SK-N-SH treated with all-trans-retinoic acid at 6 μM for 48 hours (cell line): ENCODE measurements at regions not wholly inside any gene's neighbourhood (a gene's known extent, or its start where the extent isn't known, plus 50 kb on each side); places are given as distances from the start of the nearest gene placed in this dataset.

Source experiments
- CREB5 ChIP-seq: fragments of 250-450 bp; sonication (Bioruptor Pico); IDR thresholded peaks from 2 replicates; pipeline ENCODE4 v1.5.1; 2020; ENCODE audit warnings: low read depth, mild to moderate bottlenecking, moderate library complexity
- ESRRG ChIP-seq: fragments of 250-450 bp; sonication (Bioruptor Pico); IDR thresholded peaks from 2 replicates; pipeline ENCODE4 v1.6.1; 2021; ENCODE audit warnings: mild to moderate bottlenecking
- PATZ1 ChIP-seq: fragments of 250-450 bp; sonication (Bioruptor Pico); IDR thresholded peaks from 2 replicates; pipeline ENCODE4 v1.8.0; 2020; ENCODE audit warnings: mild to moderate bottlenecking, moderate library complexity, borderline replicate concordance
- POU6F1 ChIP-seq: fragments of 250-450 bp; sonication (Bioruptor Pico); IDR thresholded peaks from 2 replicates; pipeline ENCODE4 v1.8.0; 2021; ENCODE audit warnings: low read depth, mild to moderate bottlenecking, moderate library complexity, borderline replicate concordance
- PPARA ChIP-seq: fragments of 250-450 bp; sonication (Bioruptor Pico); IDR thresholded peaks from 2 replicates; pipeline ENCODE4 v1.5.0; 2020; ENCODE audit warnings: mild to moderate bottlenecking, borderline replicate concordance
- RARB ChIP-seq: fragments of 250-450 bp; sonication (Bioruptor Pico); IDR thresholded peaks from 2 replicates; pipeline ENCODE4 v1.8.0; 2021; ENCODE audit warnings: mild to moderate bottlenecking, moderate library complexity
- ZFP3 ChIP-seq: fragments of 250-450 bp; sonication (Bioruptor Pico); IDR thresholded peaks from 2 replicates; pipeline ENCODE4 v1.5.0; 2020; ENCODE audit warnings: mild to moderate bottlenecking, moderate library complexity
- ZFP30 ChIP-seq: fragments of 450-650 bp; formaldehyde crosslinking; IDR thresholded peaks from 2 replicates; pipeline ENCODE4 v1.5.0; 2022; ENCODE audit warnings: mild to moderate bottlenecking, moderate library complexity

- TF ChIP-seq PATZ1 (CRISPR knock-in tag) = no peak
- no peak for TF ChIP-seq ZFP30 (CRISPR knock-in tag)
- no peak for TF ChIP-seq RARB (CRISPR knock-in tag)
- TF ChIP-seq CREB5 (CRISPR knock-in tag) = no peak
- no peak for TF ChIP-seq ZFP3
- TF ChIP-seq PPARA = no peak
- no peak for TF ChIP-seq ESRRG (CRISPR knock-in tag)
- no peak for TF ChIP-seq POU6F1 (CRISPR knock-in tag)
Measured at GRCh38 chr7:142321391-142321790, 63.5 kb upstream of the PRSS58 start.
